ENCODE measurements at regions not wholly inside any gene's neighbourhood (a gene's known extent, or its start where the extent isn't known, plus 50 kb on each side); places are given as distances from the start of the nearest gene placed in this dataset.

DNA sequence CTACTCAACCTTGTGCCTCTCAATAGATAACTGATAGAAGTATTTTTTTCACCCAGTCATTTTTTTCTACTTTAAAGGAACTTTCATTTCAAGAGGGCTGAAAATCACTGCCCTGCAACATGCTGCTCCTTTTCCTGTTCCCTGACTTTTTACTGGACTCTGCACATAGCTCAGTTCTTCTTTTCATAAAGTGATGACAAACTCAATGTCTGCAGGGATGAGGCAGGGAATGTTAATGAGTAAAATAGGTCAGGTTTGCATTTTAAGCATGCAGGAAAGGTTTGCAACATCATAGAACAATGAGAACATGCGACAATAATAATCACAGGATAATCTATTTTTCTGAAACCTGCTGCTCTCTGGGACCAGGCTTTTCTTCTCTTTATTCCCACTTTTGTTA is 172.2 kb upstream of the SGCD start:
- TF ChIP-seq CTCF (conservative IDR thresholded peaks at IDR 0.05) (no peak), EZH2 (IDR thresholded peaks at IDR 0.05; ENCODE audit: low read depth) (no peak)

Data from PC-9 (cell line).